ENCODE measurements at regions not wholly inside any gene's neighbourhood (a gene's known extent, or its start where the extent isn't known, plus 50 kb on each side); places are given as distances from the start of the nearest gene placed in this dataset.

DNA sequence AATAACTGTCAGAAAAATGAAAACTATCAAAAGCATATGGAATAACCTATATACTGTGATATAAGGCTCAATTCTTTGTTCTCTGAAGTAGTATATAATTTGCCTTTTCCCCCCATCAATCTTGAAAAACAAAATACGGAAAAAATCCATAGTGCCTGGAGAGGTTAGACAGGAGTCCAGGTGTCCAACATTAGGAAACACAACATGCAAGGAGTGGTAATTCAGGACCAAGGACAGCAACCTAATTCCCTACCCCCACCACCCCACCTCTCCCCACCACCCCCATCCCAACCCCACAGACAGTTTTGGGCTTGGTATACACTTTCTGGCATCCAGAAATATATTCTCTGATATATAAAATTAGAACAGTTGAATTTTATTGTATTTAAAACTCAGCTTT lies 55.1 kb upstream of the SLC25A26 start:
- no peak for DNase-seq (ENCODE audit: low spot score)

DNA sequence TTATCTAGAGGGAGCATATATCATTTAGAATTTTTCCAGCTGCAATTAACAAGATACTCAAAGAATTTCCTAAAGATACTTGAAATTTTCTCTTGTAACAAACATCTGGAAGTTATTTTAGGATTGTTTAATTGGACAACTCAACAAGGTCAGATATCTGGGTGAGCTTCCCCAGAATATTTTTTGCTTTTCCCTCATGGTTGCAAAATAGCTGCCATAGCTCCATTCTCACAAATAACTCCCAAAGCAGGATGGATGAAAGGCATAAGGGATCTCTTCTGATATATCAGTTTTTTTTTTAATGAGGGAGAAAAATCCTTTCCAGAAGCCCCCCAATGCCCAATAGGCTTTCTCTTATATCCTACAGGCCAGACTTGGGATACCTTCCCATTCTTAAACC lies 56.6 kb upstream of the SLC25A26 start:
- DNase-seq (ENCODE audit: low spot score), result no peak

- no peak for DNase-seq (ENCODE audit: low spot score)
These were observed 57.6 kb upstream of the SLC25A26 start for GRCh38 chr3:66163222-66163621.

- no peak for DNase-seq (ENCODE audit: low spot score)
These were observed 58.0 kb upstream of the SLC25A26 start for GRCh38 chr3:66162766-66163165.

DNA sequence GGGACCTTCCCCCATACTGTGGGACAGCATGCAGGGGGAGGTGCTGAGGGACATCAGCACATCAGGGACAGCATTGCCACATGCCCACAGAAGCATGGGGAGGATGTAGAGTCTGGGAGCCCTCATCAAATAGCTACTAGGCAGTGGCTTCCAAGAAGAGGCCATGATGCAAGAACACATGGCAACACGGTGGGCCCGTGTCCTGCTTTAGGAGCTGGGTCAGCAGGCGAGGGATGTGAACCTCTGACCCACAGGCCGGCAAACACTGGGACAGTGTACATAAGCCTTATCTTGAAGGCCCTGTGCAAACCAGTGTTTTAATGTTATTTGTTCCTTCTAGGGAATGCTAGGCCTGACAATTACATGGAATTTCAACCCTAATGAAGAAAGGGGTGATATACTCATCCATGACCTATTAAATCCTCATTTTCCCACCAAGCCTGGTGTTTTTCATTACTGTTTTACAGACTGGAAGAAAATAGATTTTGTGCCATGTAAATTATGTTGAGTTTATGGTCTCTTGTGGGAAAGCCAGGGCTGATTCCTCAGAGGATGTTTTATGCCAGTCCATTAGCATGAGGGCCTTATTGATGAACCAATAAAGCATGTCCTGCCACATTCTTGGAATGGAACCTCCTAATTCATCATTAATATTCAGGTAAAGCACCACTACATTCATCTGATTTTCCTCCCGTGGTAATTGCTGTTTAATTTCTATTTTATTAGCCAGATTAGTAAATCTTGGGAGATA lies 61.7 kb upstream of the SLC25A26 start:
- no peak for DNase-seq (ENCODE audit: low spot score)

DNA sequence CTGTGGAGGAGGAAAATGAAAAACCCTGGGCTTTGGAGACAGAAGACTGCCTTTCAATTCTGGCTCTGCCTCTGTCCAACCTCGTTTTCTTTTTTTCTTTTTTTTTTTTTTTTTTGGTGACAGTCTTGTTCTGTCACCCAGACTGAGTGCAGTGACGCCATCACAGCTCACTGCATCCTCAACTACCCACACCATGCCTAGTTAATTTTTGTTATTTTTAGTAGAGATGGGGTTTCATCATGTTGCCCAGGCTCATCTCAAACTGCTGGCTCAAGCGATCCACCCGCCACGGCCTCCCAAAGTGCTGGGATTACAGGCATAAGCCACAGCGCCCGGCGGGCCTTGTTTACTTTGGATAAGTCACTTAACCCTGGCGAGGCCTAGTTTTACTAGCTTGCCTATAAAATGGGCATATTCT lies 66.3 kb upstream of the SLC25A26 start:
- no peak for DNase-seq (ENCODE audit: low spot score)

GRCh38 chr3:66153481-66154443 lies 67.0 kb upstream of the SLC25A26 start:
- DNase-seq (ENCODE audit: low spot score), result peak; percentile 51

- no peak for DNase-seq (ENCODE audit: low spot score)
These were observed 68.5 kb upstream of the SLC25A26 start for GRCh38 chr3:66152336-66152735.

DNA sequence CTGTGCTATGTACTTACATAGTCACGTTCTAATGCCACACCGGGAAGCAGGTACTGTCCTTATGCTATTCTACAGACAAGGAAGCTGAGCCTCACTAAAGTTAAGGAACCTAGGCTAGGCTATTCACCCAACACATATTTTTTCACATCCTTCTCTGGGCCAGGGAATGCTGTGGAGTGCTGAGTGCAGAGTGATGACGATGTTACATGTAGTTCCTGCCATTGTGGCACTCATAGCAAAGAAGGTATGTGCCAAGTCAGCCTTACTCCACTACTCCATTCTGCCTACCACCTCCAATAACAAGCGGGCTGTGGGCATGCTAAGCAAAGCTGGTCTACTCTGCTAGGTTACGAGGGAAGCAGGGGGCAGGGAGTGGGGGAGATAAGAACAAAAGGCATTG lies 69.8 kb upstream of the SLC25A26 start:
- no peak for DNase-seq (ENCODE audit: low spot score)

- no peak for DNase-seq (ENCODE audit: low spot score)
These were observed 71.5 kb upstream of the SLC25A26 start for GRCh38 chr3:66149269-66149668.

DNA sequence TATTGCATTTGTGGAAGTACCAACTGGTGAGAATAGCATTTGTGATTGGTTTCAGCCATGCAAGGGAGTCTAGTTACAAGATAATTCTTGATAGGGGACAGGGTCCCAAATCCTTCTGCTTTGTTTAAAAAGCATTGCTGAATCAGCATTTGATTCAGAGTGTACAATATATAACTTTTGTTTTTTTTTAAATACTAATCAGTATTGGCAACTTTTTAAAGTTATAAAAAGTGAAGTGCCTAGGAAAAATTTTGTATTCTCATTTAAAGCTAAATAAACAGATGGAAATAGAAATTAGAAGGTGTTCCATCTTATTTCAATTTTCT lies 75.4 kb upstream of the SLC25A26 start:
- DNase-seq (ENCODE audit: low spot score), result no peak

- DNase-seq (ENCODE audit: low spot score), result peak; percentile 38
These were observed 76.0 kb upstream of the SLC25A26 start for GRCh38 chr3:66144568-66145407.

GRCh38 chr3:66142079-66142478 lies 78.7 kb upstream of the SLC25A26 start:
- DNase-seq (ENCODE audit: low spot score), result no peak

GRCh38 chr3:66140743-66141372 lies 79.9 kb upstream of the SLC25A26 start:
- no peak for DNase-seq (ENCODE audit: low spot score)

DNA sequence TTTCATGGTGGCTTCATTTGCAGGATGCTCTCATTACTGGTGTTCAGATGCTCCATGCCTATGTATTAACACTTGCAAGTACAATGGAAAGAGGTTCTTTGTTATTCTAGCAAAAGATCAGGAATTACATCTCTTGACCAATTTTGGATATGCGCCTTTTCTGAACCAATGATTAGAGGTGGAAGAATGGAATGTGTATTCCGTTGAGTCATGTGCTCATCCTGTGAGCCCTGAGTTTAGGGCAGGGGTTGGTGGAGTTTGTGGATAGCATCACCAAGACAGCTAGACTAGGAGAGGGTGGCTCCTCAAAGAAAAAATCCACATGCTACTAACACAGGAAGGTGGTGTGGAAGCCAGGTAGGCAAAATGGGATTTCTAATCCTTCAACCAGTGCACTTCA lies 80.7 kb upstream of the SLC25A26 start:
- DNase-seq (ENCODE audit: low spot score), result no peak

- no peak for DNase-seq (ENCODE audit: low spot score)
These were observed 81.4 kb upstream of the SLC25A26 start for GRCh38 chr3:66139415-66139814.

GRCh38 chr3:66138336-66139313 lies 82.2 kb upstream of the SLC25A26 start:
- DNase-seq (ENCODE audit: low spot score), result peak; percentile 71

DNA sequence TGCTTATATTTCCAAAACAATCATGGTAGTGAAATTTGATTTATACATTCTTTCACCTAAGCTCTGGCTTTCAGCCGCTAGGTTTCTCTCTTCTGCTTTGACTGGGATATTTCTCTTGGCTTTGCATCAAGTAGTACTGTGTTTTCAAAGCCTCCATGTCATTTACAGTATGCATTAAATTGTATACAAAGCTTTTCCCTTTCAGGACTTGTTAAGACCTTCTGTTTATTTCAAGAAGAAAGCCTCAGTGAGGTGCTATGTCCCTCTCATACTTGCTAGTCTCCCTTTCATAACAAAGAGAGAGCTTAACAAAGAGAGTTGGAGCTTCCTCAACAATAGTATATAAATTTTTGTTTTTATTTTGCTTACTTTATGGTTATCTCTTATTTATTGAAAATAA lies 84.2 kb upstream of the SLC25A26 start:
- no peak for DNase-seq (ENCODE audit: low spot score)

DNA sequence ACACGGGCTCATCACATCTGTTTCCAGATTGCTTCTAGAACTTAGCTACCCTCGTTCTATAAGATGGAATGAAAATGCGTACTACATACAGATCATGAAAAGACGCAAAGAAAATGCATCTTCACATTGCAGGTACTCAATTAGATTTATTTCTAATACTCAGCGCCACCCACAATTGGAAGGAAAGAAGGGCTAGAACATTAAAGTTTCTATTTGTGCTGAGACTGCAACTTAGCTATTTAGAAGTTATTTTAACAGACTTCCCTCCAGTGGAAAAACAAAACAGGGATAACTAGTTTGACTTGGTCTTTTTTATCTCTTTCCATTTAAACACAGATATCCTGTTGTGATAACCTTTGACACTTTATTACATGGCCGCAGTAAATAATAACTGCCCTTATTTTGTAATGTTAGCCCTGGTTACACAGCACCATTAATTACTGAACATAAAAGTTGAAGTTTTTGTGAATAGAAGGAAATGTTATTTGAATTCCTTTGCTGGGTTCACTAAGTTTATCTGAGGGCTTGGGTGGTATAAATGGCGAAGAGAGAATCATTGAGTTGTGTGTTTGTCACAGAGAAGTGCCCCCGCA lies 86.9 kb upstream of the SLC25A26 start:
- no peak for DNase-seq (ENCODE audit: low spot score)

GRCh38 chr3:66133050-66133757 lies 87.6 kb upstream of the SLC25A26 start:
- no peak for DNase-seq (ENCODE audit: low spot score)
